ENCODE measurements at regions not wholly inside any gene's neighbourhood (a gene's known extent, or its start where the extent isn't known, plus 50 kb on each side); places are given as distances from the start of the nearest gene placed in this dataset.
"Not testable (repeated sequence)": the region's sequence is repeated elsewhere in the genome, so short reads cannot be mapped to it uniquely, and the experiment has no call there.

DNA sequence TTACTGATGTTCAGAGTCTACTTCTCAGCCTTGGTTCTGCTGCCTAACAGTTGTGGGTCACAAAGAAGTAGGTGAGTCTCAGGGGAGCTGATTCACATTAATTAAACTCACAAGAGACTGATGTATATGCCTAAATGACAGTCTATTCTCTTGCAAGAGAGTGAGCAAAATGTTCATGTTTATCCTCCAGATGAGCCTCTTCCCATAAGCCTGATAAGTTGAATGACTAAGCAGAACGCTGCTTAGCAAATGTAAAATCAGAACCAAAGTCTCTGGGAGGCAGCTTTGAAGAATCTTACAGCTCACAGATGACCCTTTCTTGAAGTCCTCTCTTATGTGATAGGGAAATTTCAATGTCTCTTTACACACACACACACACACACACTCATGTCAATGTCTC is 1092.2 kb downstream of the TYW1 start:
- H3K4me2 ChIP-seq (ENCODE audit: low read length) = no peak overlapping the region
- no peak overlapping the region for H2AFZ ChIP-seq (ENCODE audit: low read depth, low read length)
- no peaks in the 10 kb centered on the region for H3K4me1 ChIP-seq (ENCODE audit: low read length)
- H3K27ac ChIP-seq (ENCODE audit: low read length) = no peak overlapping the region
- no peaks in the 10 kb centered on the region for H3K36me3 ChIP-seq (replicated peaks; ENCODE audit: low read depth, low read length)
- no peaks in the 10 kb centered on the region for H3K79me2 ChIP-seq (ENCODE audit: low read length)
- H3K9ac ChIP-seq (ENCODE audit: low read length) = no peak overlapping the region
- H3K27me3 ChIP-seq (ENCODE audit: low read depth, low read length) = no peaks in the 10 kb centered on the region
- TF ChIP-seq CTCF (IDR thresholded peaks at IDR 0.05; ENCODE audit: low read depth, low read length) = no peak
- no peak for TF ChIP-seq EZH2phosphoT487 (IDR thresholded peaks at IDR 0.05; ENCODE audit: low read depth)
- no peaks in the 10 kb centered on the region for H3K9me3 ChIP-seq (ENCODE audit: insufficient read depth, low read length)
- no peak overlapping the region for H3K4me3 ChIP-seq (ENCODE audit: low read length)
- H4K20me1 ChIP-seq (ENCODE audit: insufficient read depth, low read length) = no peaks in the 10 kb centered on the region

DNA sequence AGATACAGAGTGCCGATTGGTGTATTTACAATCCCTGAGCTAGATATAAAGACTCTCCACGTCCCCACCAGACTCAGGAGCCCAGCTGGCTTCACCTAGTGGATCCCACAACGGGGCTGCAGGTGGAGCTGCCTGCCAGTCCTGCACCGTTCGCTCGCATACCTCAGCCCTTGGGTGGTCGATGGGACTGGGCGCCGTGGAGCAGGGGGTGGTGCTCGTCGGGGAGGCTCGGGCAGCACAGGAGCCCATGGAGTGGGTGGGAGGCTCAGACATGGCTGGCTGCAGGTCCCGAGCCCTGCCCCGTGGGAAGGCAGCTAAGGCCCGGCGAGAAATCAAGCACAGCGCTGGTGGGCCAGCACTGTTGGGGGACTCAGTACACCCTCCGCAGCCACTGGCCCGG is 1093.6 kb downstream of the TYW1 start:
- H4K20me1 ChIP-seq (ENCODE audit: insufficient read depth, low read length); H3K27ac ChIP-seq (ENCODE audit: low read length); H2AFZ ChIP-seq (ENCODE audit: low read depth, low read length); H3K4me1 ChIP-seq (ENCODE audit: low read length); H3K9me3 ChIP-seq (ENCODE audit: insufficient read depth, low read length); H3K36me3 ChIP-seq (replicated peaks; ENCODE audit: low read depth, low read length); H3K79me2 ChIP-seq (ENCODE audit: low read length); H3K4me3 ChIP-seq (ENCODE audit: low read length); H3K4me2 ChIP-seq (ENCODE audit: low read length); H3K27me3 ChIP-seq (ENCODE audit: low read depth, low read length); H3K9ac ChIP-seq (ENCODE audit: low read length): not testable (repeated sequence)

DNA sequence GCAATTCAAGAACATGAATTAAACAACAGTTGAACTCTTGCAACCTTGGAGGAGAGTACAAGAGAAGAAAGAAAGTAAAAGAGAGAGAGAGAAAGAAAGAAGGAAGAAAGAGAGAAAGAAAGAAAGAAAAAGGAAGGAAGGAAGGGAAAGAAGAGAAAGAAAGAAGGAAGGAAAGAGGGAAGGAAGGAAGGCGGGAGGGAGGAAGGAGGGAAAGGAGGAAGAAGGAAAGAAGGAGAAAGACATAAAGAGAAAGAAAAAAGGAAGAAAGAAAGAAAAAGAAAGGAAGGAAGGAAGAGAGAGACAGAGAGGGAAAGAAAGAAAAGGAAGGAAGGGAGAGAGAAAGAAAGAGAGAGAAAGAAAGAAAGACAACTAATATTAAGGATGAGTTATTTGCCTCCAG is 1106.7 kb downstream of the TYW1 start:
- H3K9me3 ChIP-seq (ENCODE audit: insufficient read depth, low read length) = no peaks in the 10 kb centered on the region
- no peak overlapping the region for H3K9ac ChIP-seq (ENCODE audit: low read length)
- no peaks in the 10 kb centered on the region for H4K20me1 ChIP-seq (ENCODE audit: insufficient read depth, low read length)
- no peak overlapping the region for H3K4me2 ChIP-seq (ENCODE audit: low read length)
- no peaks in the 10 kb centered on the region for H3K36me3 ChIP-seq (replicated peaks; ENCODE audit: low read depth, low read length)
- H3K4me1 ChIP-seq (ENCODE audit: low read length) = no peaks in the 10 kb centered on the region
- H3K79me2 ChIP-seq (ENCODE audit: low read length) = no peaks in the 10 kb centered on the region
- H3K4me3 ChIP-seq (ENCODE audit: low read length) = no peak overlapping the region
- TF ChIP-seq CTCF (IDR thresholded peaks at IDR 0.05; ENCODE audit: low read depth, low read length) (no peak), EZH2phosphoT487 (IDR thresholded peaks at IDR 0.05; ENCODE audit: low read depth) (no peak)
- H2AFZ ChIP-seq (ENCODE audit: low read depth, low read length) = no peak overlapping the region
- H3K27me3 ChIP-seq (ENCODE audit: low read depth, low read length) = no peaks in the 10 kb centered on the region
- H3K27ac ChIP-seq (ENCODE audit: low read length) = no peak overlapping the region

DNA sequence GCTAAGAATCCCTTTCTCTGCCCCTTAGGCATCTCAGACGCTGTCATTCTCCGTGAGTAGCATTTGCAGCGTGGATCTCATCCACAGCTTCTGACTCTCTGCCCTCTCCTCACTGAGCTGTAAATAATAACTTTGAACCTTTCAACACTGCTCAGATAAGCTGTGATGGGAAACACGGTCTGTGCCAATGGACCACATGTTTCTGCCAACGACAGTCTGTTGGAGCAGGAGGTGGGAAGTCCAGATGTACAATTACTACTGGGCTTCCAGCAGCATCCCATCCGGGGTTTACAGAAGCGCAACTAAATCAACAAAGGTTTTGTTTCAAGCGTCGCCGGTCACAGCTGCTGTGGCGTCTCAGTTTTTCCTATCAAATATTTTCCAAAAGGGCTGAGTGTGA is 1110.6 kb downstream of the TYW1 start:
- no peaks in the 10 kb centered on the region for H3K79me2 ChIP-seq (ENCODE audit: low read length)
- no peaks in the 10 kb centered on the region for H3K27me3 ChIP-seq (ENCODE audit: low read depth, low read length)
- H3K9ac ChIP-seq (ENCODE audit: low read length) = no peak overlapping the region
- H3K36me3 ChIP-seq (replicated peaks; ENCODE audit: low read depth, low read length) = no peaks in the 10 kb centered on the region
- TF ChIP-seq CTCF (IDR thresholded peaks at IDR 0.05; ENCODE audit: low read depth, low read length) (no peak), EZH2phosphoT487 (IDR thresholded peaks at IDR 0.05; ENCODE audit: low read depth) (no peak)
- H4K20me1 ChIP-seq (ENCODE audit: insufficient read depth, low read length) = no peaks in the 10 kb centered on the region
- H3K27ac ChIP-seq (ENCODE audit: low read length) = no peak overlapping the region
- no peak overlapping the region for H3K4me2 ChIP-seq (ENCODE audit: low read length)
- no peak overlapping the region for H3K4me3 ChIP-seq (ENCODE audit: low read length)
- H3K9me3 ChIP-seq (ENCODE audit: insufficient read depth, low read length) = no peaks in the 10 kb centered on the region
- no peak overlapping the region for H2AFZ ChIP-seq (ENCODE audit: low read depth, low read length)
- H3K4me1 ChIP-seq (ENCODE audit: low read length) = no peaks in the 10 kb centered on the region

DNA sequence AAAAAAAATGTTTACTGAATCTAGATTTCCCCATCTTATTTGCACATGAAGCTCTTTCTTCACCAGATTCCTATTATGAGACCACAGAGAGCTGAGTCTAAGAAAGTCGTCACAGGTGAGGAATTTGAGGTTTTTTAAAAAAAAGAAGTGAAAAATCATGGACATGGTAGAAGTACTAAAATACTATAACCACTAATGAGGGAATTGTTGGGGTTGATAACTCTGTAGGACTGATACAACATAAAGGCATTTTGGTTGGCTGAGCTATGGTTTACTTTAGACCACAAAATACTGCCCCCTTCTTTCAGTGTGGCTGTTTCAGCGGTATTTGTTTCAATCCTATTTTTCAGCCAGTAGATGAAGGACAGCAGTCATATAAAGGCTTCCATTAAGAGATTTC is 1111.3 kb downstream of the TYW1 start:
- Histone ChIP-seq H3K27ac (ENCODE audit: low read length) (no peak overlapping the region), H4K20me1 (ENCODE audit: insufficient read depth, low read length) (no peaks in the 10 kb centered on the region), H3K4me3 (ENCODE audit: low read length) (no peak overlapping the region), H3K9ac (ENCODE audit: low read length) (no peak overlapping the region), H2AFZ (ENCODE audit: low read depth, low read length) (no peak overlapping the region), H3K4me1 (ENCODE audit: low read length) (no peaks in the 10 kb centered on the region), H3K4me2 (ENCODE audit: low read length) (no peak overlapping the region), H3K79me2 (ENCODE audit: low read length) (no peaks in the 10 kb centered on the region), H3K9me3 (ENCODE audit: insufficient read depth, low read length) (no peaks in the 10 kb centered on the region), H3K27me3 (ENCODE audit: low read depth, low read length) (no peaks in the 10 kb centered on the region), H3K36me3 (replicated peaks; ENCODE audit: low read depth, low read length) (no peaks in the 10 kb centered on the region)
- TF ChIP-seq CTCF (IDR thresholded peaks at IDR 0.05; ENCODE audit: low read depth, low read length) (no peak), EZH2phosphoT487 (IDR thresholded peaks at IDR 0.05; ENCODE audit: low read depth) (no peak)

All from OCI-LY3 (cell line).